Rectal smooth muscle tissue (tissue), 1 donor: ENCODE measurements at regions not wholly inside any gene's neighbourhood (a gene's known extent, or its start where the extent isn't known, plus 50 kb on each side); places are given as distances from the start of the nearest gene placed in this dataset.
A peak's percentile ranks its signal among the peaks of the same experiment; 100 is the strongest.

Source experiments
- H3K27ac ChIP-seq: one replicate; pipeline ENCODE4 v1.7.0; 2013; ENCODE audit warnings: low read depth, low read length, inconsistent platforms
- H3K27me3 ChIP-seq: one replicate; pipeline ENCODE4 v1.7.0; 2013; ENCODE audit warnings: low read length; ENCODE audit not compliant: control insufficient read depth, insufficient read depth
- H3K36me3 ChIP-seq: one replicate; pipeline ENCODE4 v1.7.0; 2013; ENCODE audit warnings: low read length; ENCODE audit not compliant: control insufficient read depth, insufficient read depth
- H3K4me1 ChIP-seq: one replicate; pipeline ENCODE4 v1.7.0; 2013; ENCODE audit warnings: low read length; ENCODE audit not compliant: control insufficient read depth, insufficient read depth
- H3K4me3 ChIP-seq: one replicate; pipeline ENCODE4 v1.7.0; 2013; ENCODE audit warnings: low read length
- H3K9ac ChIP-seq: one replicate; pipeline ENCODE4 v1.7.0; 2013; ENCODE audit warnings: low read length

GRCh38 chr4:155602351-155603140, 64.1 kb upstream of the GUCY1A1 start:
- no peaks in the 10 kb centered on the region for H3K4me1 ChIP-seq
- no peaks in the 10 kb centered on the region for H3K36me3 ChIP-seq
- no peak overlapping the region for H3K27ac ChIP-seq
- no peak overlapping the region for H3K4me3 ChIP-seq
- H3K9ac ChIP-seq, result no peak overlapping the region
- no peaks in the 10 kb centered on the region for H3K27me3 ChIP-seq

DNA sequence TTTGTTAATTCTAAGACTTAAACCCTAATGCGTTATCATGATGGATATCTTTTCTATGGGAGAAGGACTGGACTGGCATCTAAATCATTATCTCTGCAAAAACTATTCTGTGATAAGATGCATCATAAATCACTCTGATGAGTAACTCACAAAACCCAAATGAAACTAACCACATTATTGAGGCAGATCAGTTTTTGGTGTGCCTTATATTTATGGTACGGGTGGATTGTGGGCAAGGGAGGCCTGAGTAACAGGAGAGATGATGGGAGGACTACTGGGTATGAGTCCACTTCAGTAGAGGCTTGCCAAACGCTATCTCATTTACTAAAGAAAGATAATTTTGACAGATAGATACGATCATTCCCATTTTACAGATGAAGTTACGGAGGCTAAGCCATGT, 66.4 kb upstream of the GUCY1A1 start:
- Histone ChIP-seq H3K36me3 (no peaks in the 10 kb centered on the region), H3K4me3 (no peak overlapping the region), H3K9ac (no peak overlapping the region), H3K27me3 (no peaks in the 10 kb centered on the region), H3K27ac (no peak overlapping the region), H3K4me1 (no peaks in the 10 kb centered on the region)

GRCh38 chr4:155599596-155599995, 67.1 kb upstream of the GUCY1A1 start:
- Histone ChIP-seq H3K36me3 (no peaks in the 10 kb centered on the region), H3K4me1 (no peaks in the 10 kb centered on the region), H3K9ac (no peak overlapping the region), H3K27me3 (no peaks in the 10 kb centered on the region), H3K4me3 (no peak overlapping the region), H3K27ac (no peak overlapping the region)

GRCh38 chr4:155599085-155599484, 67.6 kb upstream of the GUCY1A1 start:
- Histone ChIP-seq H3K4me3 (no peak overlapping the region), H3K9ac (no peak overlapping the region), H3K27me3 (no peaks in the 10 kb centered on the region), H3K36me3 (no peaks in the 10 kb centered on the region), H3K4me1 (no peaks in the 10 kb centered on the region), H3K27ac (no peak overlapping the region)

- H3K4me3 ChIP-seq, result no peak overlapping the region
- no peaks in the 10 kb centered on the region for H3K4me1 ChIP-seq
- H3K27ac ChIP-seq, result no peak overlapping the region
- H3K27me3 ChIP-seq, result no peaks in the 10 kb centered on the region
- H3K9ac ChIP-seq, result no peak overlapping the region
- no peaks in the 10 kb centered on the region for H3K36me3 ChIP-seq
These were observed 68.7 kb upstream of the GUCY1A1 start for GRCh38 chr4:155597933-155598451.

GRCh38 chr4:155597281-155597680, 69.4 kb upstream of the GUCY1A1 start:
- Histone ChIP-seq H3K4me1 (no peaks in the 10 kb centered on the region), H3K36me3 (no peaks in the 10 kb centered on the region), H3K9ac (no peak overlapping the region), H3K4me3 (no peak overlapping the region), H3K27me3 (no peaks in the 10 kb centered on the region), H3K27ac (no peak overlapping the region)

DNA sequence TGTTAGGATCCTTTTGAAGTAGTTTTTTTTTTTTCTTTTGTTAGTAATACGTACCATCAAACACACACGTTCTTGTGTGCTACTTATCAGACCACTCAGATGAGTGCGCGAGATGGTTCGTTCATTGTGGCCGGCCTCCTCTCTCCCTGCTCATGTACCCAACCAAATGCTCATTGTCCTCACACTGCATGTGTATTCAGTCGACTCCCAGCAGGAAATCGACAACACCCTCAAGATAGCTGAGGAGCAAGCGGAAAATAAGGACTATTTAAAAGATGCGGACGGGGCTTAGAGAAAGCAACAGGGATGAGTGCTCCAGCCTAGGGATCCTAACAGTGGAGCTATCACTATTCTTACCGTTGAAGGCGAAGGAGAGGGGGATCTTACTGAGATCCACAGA, 72.9 kb upstream of the GUCY1A1 start:
- no peaks in the 10 kb centered on the region for H3K36me3 ChIP-seq
- H3K9ac ChIP-seq, result no peak overlapping the region
- H3K27me3 ChIP-seq, result no peaks in the 10 kb centered on the region
- no peaks in the 10 kb centered on the region for H3K4me1 ChIP-seq
- H3K27ac ChIP-seq, result no peak overlapping the region
- no peak overlapping the region for H3K4me3 ChIP-seq

DNA sequence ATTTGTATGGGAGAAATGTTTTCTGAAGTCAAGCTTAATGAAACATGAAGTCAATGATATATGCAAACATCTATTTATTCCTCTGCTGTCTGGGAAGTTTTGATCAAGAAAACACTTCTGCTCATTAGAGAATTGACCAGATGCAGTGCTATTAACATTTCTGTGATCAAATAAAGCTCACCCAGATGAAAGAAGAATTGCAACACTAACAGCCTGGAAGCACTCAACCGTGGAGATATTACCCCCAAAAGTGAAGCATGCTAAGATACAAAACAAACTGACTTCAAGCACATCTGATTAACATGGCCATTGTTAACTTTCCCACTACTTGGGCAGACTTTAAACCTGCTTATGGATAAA, 73.7 kb upstream of the GUCY1A1 start:
- Histone ChIP-seq H3K27me3 (no peaks in the 10 kb centered on the region), H3K4me3 (no peak overlapping the region), H3K27ac (no peak overlapping the region)

DNA sequence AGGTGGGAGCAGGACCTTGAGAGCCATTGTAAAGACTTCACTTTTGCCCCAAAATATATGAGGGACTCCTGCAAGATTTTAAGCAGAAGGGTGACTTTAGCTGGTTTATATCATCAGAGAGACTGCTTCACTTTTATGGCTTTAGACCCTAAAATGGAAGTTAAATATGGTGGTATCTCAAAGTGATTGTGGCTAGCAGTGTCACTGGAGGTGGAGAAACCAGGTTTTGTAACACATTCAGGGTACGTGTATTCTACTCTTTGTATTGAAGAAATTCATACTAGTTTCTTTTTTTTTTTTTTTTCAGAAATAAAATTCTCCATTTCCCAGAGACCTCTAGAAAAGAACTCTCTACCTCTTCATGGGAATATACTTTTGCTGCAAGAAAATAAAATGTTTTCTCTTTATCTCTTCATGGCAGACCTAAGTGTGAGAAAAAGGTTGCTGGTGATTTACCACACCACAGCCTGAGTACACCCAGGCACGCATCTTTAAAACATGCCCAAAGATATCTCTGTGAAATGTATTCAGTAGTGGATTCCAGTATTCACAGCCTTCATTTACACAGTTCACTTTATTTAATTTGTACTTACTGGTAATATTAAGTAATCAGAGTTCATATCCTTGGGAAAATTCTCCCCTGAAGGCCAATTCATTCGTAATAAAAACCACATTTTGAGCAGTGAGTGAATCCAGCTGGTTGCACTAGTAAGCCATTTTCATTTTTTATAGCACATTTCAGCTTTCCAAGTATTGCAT, 74.3 kb upstream of the GUCY1A1 start:
- no peak overlapping the region for H3K9ac ChIP-seq
- no peaks in the 10 kb centered on the region for H3K27me3 ChIP-seq
- no peak overlapping the region for H3K4me3 ChIP-seq
- no peaks in the 10 kb centered on the region for H3K36me3 ChIP-seq
- H3K4me1 ChIP-seq, result no peaks in the 10 kb centered on the region
- H3K27ac ChIP-seq, result peak overlapping the region; percentile 7

More for the DNA sequence above, 73.7 kb upstream of the GUCY1A1 start:
- no peaks in the 10 kb centered on the region for H3K36me3 ChIP-seq
- no peak overlapping the region for H3K9ac ChIP-seq
- no peaks in the 10 kb centered on the region for H3K4me1 ChIP-seq

- no peaks in the 10 kb centered on the region for H3K4me1 ChIP-seq
- peak overlapping the region; percentile 7 for H3K27ac ChIP-seq
- H3K36me3 ChIP-seq, result no peaks in the 10 kb centered on the region
- no peak overlapping the region for H3K9ac ChIP-seq
- H3K4me3 ChIP-seq, result no peak overlapping the region
- H3K27me3 ChIP-seq, result no peaks in the 10 kb centered on the region
These were observed 74.9 kb upstream of the GUCY1A1 start for GRCh38 chr4:155591738-155592143.

DNA sequence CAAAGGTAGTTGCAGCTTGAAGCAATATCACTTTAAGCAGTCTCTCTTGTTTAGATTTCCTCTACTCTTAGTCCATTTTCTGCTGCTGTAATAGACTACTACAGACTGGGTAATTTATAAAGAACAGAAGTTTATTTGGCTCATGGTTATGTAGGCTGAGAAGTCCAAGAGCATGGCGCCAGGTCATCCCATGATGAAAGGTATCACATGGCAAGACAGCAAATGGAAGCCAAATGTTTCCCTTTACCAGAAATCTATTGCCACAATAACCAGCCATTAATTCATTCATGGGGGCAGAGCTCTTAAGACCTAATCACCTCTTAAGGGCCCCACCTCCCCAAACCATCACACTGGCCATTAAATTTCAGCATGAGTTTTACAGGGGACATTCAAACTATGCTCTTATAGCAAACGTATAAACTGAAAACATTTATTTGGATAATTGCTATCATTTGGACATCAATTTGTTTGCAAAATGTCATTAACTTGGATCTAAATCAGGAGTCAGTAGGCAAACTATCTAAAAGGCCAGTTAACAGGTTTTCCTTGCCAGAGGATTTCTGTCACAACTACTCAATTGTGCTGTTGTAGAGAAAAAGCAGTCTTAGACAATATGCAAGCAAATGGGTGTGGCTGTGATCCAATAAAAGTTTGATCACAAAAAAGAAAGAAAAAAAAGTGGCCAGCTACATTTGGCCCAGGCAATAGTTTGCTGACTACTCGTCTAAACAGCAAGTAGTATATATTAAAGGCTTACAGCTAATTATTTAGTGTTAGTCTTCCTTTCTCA, 75.7 kb upstream of the GUCY1A1 start:
- Histone ChIP-seq H3K4me1 (no peaks in the 10 kb centered on the region), H3K27me3 (no peaks in the 10 kb centered on the region), H3K27ac (no peak overlapping the region), H3K4me3 (no peak overlapping the region), H3K9ac (no peak overlapping the region), H3K36me3 (no peaks in the 10 kb centered on the region)

GRCh38 chr4:155588437-155588836, 78.2 kb upstream of the GUCY1A1 start:
- Histone ChIP-seq H3K27ac (no peak overlapping the region), H3K36me3 (no peaks in the 10 kb centered on the region), H3K4me1 (no peaks in the 10 kb centered on the region), H3K9ac (no peak overlapping the region), H3K4me3 (no peak overlapping the region), H3K27me3 (no peaks in the 10 kb centered on the region)
